PC-3 (cell line): ENCODE measurements at regions not wholly inside any gene's neighbourhood (a gene's known extent, or its start where the extent isn't known, plus 50 kb on each side); places are given as distances from the start of the nearest gene placed in this dataset.

ENCODE experiments used
- EZH2 ChIP-seq: fragments of 300-600 bp; sonication (generic); IDR thresholded peaks from one replicate; pipeline ENCODE4 v1.6.1; 2017; ENCODE audit warnings: antibody characterized with exemption, mild to moderate bottlenecking, low read length; ENCODE audit not compliant: unreplicated experiment
- EZH2phosphoT487 ChIP-seq: fragments of 300-600 bp; sonication (generic); IDR thresholded peaks from 2 replicates; pipeline ENCODE4 v1.6.1; 2018; ENCODE audit warnings: mild to moderate bottlenecking, antibody characterized with exemption, low read length, borderline replicate concordance
- TF ChIP-seq, protein P1 (sequence below): fragments of 300-600 bp; sonication (generic); conservative IDR thresholded peaks from 2 replicates; pipeline ENCODE4 v1.5.1; 2017; ENCODE audit warnings: antibody characterized with exemption, low read depth, mild to moderate bottlenecking, low read length

- TF ChIP-seq, protein P1, sequence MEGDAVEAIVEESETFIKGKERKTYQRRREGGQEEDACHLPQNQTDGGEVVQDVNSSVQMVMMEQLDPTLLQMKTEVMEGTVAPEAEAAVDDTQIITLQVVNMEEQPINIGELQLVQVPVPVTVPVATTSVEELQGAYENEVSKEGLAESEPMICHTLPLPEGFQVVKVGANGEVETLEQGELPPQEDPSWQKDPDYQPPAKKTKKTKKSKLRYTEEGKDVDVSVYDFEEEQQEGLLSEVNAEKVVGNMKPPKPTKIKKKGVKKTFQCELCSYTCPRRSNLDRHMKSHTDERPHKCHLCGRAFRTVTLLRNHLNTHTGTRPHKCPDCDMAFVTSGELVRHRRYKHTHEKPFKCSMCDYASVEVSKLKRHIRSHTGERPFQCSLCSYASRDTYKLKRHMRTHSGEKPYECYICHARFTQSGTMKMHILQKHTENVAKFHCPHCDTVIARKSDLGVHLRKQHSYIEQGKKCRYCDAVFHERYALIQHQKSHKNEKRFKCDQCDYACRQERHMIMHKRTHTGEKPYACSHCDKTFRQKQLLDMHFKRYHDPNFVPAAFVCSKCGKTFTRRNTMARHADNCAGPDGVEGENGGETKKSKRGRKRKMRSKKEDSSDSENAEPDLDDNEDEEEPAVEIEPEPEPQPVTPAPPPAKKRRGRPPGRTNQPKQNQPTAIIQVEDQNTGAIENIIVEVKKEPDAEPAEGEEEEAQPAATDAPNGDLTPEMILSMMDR, result no peak
- TF ChIP-seq EZH2, result no peak
- TF ChIP-seq EZH2phosphoT487, result no peak
Measured at GRCh38 chr10:10551596-10552301, 465.9 kb upstream of the CELF2 start.
